DND-41 (cell line): ENCODE measurements at regions not wholly inside any gene's neighbourhood (a gene's known extent, or its start where the extent isn't known, plus 50 kb on each side); places are given as distances from the start of the nearest gene placed in this dataset.

Experiments
- ATAC-seq: fragments of 200-7000 bp; cut with Tn5 transposase; 3 replicates; pipeline ENCODE4 v1.9.1; 2021; ENCODE audit warnings: low read depth; ENCODE audit not compliant: insufficient read depth
- DNase-seq: peaks from one replicate; pipeline ENCODE4 v3.0.0-alpha.2; 2020
- H2AFZ ChIP-seq: 2 replicates; pipeline ENCODE4 v1.6.0; 2012; ENCODE audit warnings: low read depth, low read length
- H3K27ac ChIP-seq: 2 replicates; pipeline ENCODE4 v1.5.1; 2012; ENCODE audit warnings: low read length, inconsistent platforms
- H3K27me3 ChIP-seq: fragments of 200-600 bp; sonication (generic); 2 replicates; pipeline ENCODE4 v1.6.0; 2012; ENCODE audit warnings: low read length, mild to moderate bottlenecking, inconsistent platforms; ENCODE audit not compliant: insufficient read depth, poor library complexity
- H3K36me3 ChIP-seq: 2 replicates; pipeline ENCODE4 v1.5.1; 2012; ENCODE audit warnings: low read length, inconsistent platforms; ENCODE audit not compliant: insufficient read depth
- H3K4me1 ChIP-seq: 2 replicates; pipeline ENCODE4 v1.5.1; 2012; ENCODE audit warnings: mild to moderate bottlenecking, low read length; ENCODE audit not compliant: insufficient read depth
- H3K4me2 ChIP-seq: 2 replicates; pipeline ENCODE4 v1.6.0; 2012; ENCODE audit warnings: mild to moderate bottlenecking, moderate library complexity, low read length, inconsistent platforms; ENCODE audit not compliant: insufficient read depth
- H3K4me3 ChIP-seq, 2 experiments: fragments of 200-600 bp in 1 of 2; shearing (Covaris generic) in 1 of 2; 2 replicates each; pipeline ENCODE4 v1.5.1; 2012 to 2016; ENCODE audit warnings: inconsistent platforms in 2 of 2, low read length in 2 of 2, mild to moderate bottlenecking in 2 of 2, low read depth in 1 of 2, moderate library complexity in 1 of 2
- H3K79me2 ChIP-seq: 2 replicates; pipeline ENCODE4 v1.6.0; 2012; ENCODE audit warnings: low read length, inconsistent platforms; ENCODE audit not compliant: insufficient read depth
- H3K9ac ChIP-seq: 2 replicates; pipeline ENCODE4 v1.6.0; 2012; ENCODE audit warnings: low read depth, mild to moderate bottlenecking, inconsistent platforms, low read length, moderate library complexity
- H3K9me3 ChIP-seq: 2 replicates; pipeline ENCODE4 v1.5.1; 2012; ENCODE audit warnings: low read length, moderate library complexity, mild to moderate bottlenecking, inconsistent platforms; ENCODE audit not compliant: insufficient read depth, severe bottlenecking
- H4K20me1 ChIP-seq: 2 replicates; pipeline ENCODE4 v1.6.0; 2012; ENCODE audit warnings: low read length; ENCODE audit not compliant: insufficient read depth
- CTCF ChIP-seq: IDR thresholded peaks from 2 replicates; pipeline ENCODE4 v1.5.1; 2012; ENCODE audit warnings: borderline replicate concordance, low read length, moderate library complexity, mild to moderate bottlenecking; ENCODE audit not compliant: poor library complexity, severe bottlenecking; ENCODE audit errors: extremely low read depth
- EZH2 ChIP-seq: IDR thresholded peaks from 3 replicates; pipeline ENCODE4 v1.6.1; 2012; ENCODE audit warnings: borderline replicate concordance, low read depth, mild to moderate bottlenecking, moderate library complexity, low read length, inconsistent platforms; ENCODE audit not compliant: severe bottlenecking

GRCh38 chr10:105644559-105644958, 1003.5 kb downstream of the SORCS3 start:
- Histone ChIP-seq H3K4me1 (no peaks in the 10 kb centered on the region), H3K4me3 (no peak overlapping the region), H3K4me2 (no peak overlapping the region), H3K79me2 (no peaks in the 10 kb centered on the region), H2AFZ (no peak overlapping the region), H3K9ac (no peak overlapping the region), H3K36me3 (no peaks in the 10 kb centered on the region), H4K20me1 (no peaks in the 10 kb centered on the region), H3K9me3 (no peaks in the 10 kb centered on the region), H3K27me3 (no peaks in the 10 kb centered on the region), H3K27ac (no peak overlapping the region)
- DNase-seq = no peak
- ATAC-seq = no peak
- TF ChIP-seq EZH2 (no peak), CTCF (no peak)

GRCh38 chr10:105644091-105644490, 1003.0 kb downstream of the SORCS3 start:
- H3K27me3 ChIP-seq = no peaks in the 10 kb centered on the region
- H3K4me3 ChIP-seq = no peak overlapping the region
- no peak overlapping the region for H3K27ac ChIP-seq
- no peaks in the 10 kb centered on the region for H3K4me1 ChIP-seq
- no peaks in the 10 kb centered on the region for H3K9me3 ChIP-seq
- no peak overlapping the region for H2AFZ ChIP-seq
- H3K79me2 ChIP-seq = no peaks in the 10 kb centered on the region
- no peak overlapping the region for H3K9ac ChIP-seq
- DNase-seq = no peak
- no peak for TF ChIP-seq EZH2
- no peak for TF ChIP-seq CTCF
- H3K36me3 ChIP-seq = no peaks in the 10 kb centered on the region
- H3K4me2 ChIP-seq = no peak overlapping the region
- no peaks in the 10 kb centered on the region for H4K20me1 ChIP-seq
- ATAC-seq = no peak

- ATAC-seq (no peak), DNase-seq (no peak)
- H3K4me3 ChIP-seq = no peak overlapping the region
- H3K27me3 ChIP-seq = no peaks in the 10 kb centered on the region
- no peak overlapping the region for H3K27ac ChIP-seq
- no peak overlapping the region for H3K9ac ChIP-seq
- no peaks in the 10 kb centered on the region for H4K20me1 ChIP-seq
- no peak for TF ChIP-seq EZH2
- TF ChIP-seq CTCF = no peak
- no peaks in the 10 kb centered on the region for H3K36me3 ChIP-seq
- no peak overlapping the region for H2AFZ ChIP-seq
- no peaks in the 10 kb centered on the region for H3K79me2 ChIP-seq
- no peak overlapping the region for H3K4me2 ChIP-seq
- no peaks in the 10 kb centered on the region for H3K4me1 ChIP-seq
- no peaks in the 10 kb centered on the region for H3K9me3 ChIP-seq
Measured at GRCh38 chr10:105643660-105644059, 1002.6 kb downstream of the SORCS3 start.

GRCh38 chr10:105634281-105634680, 993.2 kb downstream of the SORCS3 start:
- H3K36me3 ChIP-seq = no peaks in the 10 kb centered on the region
- H3K9ac ChIP-seq = no peak overlapping the region
- H3K4me1 ChIP-seq = no peaks in the 10 kb centered on the region
- no peaks in the 10 kb centered on the region for H4K20me1 ChIP-seq
- no peaks in the 10 kb centered on the region for H3K27me3 ChIP-seq
- H3K9me3 ChIP-seq = no peaks in the 10 kb centered on the region
- H3K4me2 ChIP-seq = no peak overlapping the region
- H3K79me2 ChIP-seq = no peaks in the 10 kb centered on the region
- ATAC-seq = no peak
- H3K27ac ChIP-seq = no peak overlapping the region
- H3K4me3 ChIP-seq = no peak overlapping the region
- no peak overlapping the region for H2AFZ ChIP-seq
- DNase-seq = no peak
- TF ChIP-seq CTCF (no peak), EZH2 (no peak)
